ENCODE measurements at regions not wholly inside any gene's neighbourhood (a gene's known extent, or its start where the extent isn't known, plus 50 kb on each side); places are given as distances from the start of the nearest gene placed in this dataset.

DNA sequence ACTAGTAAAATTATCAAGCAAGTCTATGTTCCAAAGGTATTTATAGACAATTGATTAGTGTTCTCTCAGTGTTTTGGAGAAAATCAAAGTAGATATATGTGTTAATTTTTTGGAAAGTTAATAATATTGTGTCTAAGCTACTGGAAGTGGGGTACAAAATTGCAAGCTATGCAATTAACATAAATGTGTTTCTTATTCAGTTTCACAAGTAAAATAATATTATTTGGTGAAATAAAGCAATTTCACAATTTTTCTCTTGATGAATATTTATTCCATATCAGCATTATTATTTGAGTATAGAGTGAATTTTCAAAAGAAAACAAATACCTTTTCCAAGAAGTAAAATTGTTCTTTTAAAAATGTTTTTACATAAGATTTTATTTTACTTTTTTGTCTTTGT is 1047.7 kb downstream of the TBL1XR1 start:
- Histone ChIP-seq H3K27me3 (ENCODE audit: control insufficient read depth, extremely low read depth, insufficient read depth, low read length) (no peaks in the 10 kb centered on the region), H3K36me3 (ENCODE audit: control insufficient read depth in 2 of 2, extremely low read depth in 1 of 2, insufficient read depth in 2 of 2, low read length in 2 of 2) (no peaks in the 10 kb centered on the region), H4K20me1 (ENCODE audit: control insufficient read depth, extremely low read depth, insufficient read depth, low read length) (no peaks in the 10 kb centered on the region), H3K4me3 (ENCODE audit: control insufficient read depth in 2 of 3, extremely low read depth in 1 of 3, insufficient read depth in 2 of 3, low read depth in 1 of 3, low read length in 3 of 3) (no peak overlapping the region), H3K4me2 (ENCODE audit: control insufficient read depth, extremely low read depth, insufficient read depth, low read depth, low read length) (no peak overlapping the region), H2AFZ (ENCODE audit: control insufficient read depth, low read length) (no peak overlapping the region), H3K79me2 (ENCODE audit: control insufficient read depth, insufficient read depth, low read length) (no peaks in the 10 kb centered on the region), H3K9me1 (ENCODE audit: control insufficient read depth, extremely low read depth, insufficient read depth, low read length) (no peaks in the 10 kb centered on the region), H3K4me1 (ENCODE audit: control insufficient read depth, extremely low read depth, insufficient read depth, low read length) (no peaks in the 10 kb centered on the region), H3K27ac (ENCODE audit: control insufficient read depth, insufficient read depth, low read length) (no peak overlapping the region), H3K9ac (ENCODE audit: control insufficient read depth, extremely low read depth, insufficient read depth, low read length) (no peak overlapping the region), H3K9me3 (ENCODE audit: control insufficient read depth, low read depth, low read length) (no peaks in the 10 kb centered on the region)
- FAIRE-seq (no peak), DNase-seq (ENCODE audit: low read depth, low spot score) (no peak)
- TF ChIP-seq CTCF (optimal IDR thresholded peaks at IDR 0.05 in 1 of 3, IDR thresholded peaks at IDR 0.05 in 1 of 3, conservative IDR thresholded peaks at IDR 0.05 in 1 of 3; ENCODE audit: extremely low read depth in 1 of 3, insufficient read depth in 2 of 3, low read length in 3 of 3) (no peak), EZH2 (IDR thresholded peaks at IDR 0.05; ENCODE audit: low read length) (no peak)
- dilution Hi-C loops (cut with MboI; ENCODE audit: extremely low pct_ligation_motif_present, low sequenced_read_pairs): no loop called here

GRCh38 chr3:176147251-176147650 is 1050.0 kb downstream of the TBL1XR1 start:
- no peak for DNase-seq (ENCODE audit: low read depth, low spot score)
- no peaks in the 10 kb centered on the region for H3K79me2 ChIP-seq (ENCODE audit: control insufficient read depth, insufficient read depth, low read length)
- dilution Hi-C loops (cut with MboI; ENCODE audit: extremely low pct_ligation_motif_present, low sequenced_read_pairs): no loop called here
- H4K20me1 ChIP-seq (ENCODE audit: control insufficient read depth, extremely low read depth, insufficient read depth, low read length): no peaks in the 10 kb centered on the region
- H2AFZ ChIP-seq (ENCODE audit: control insufficient read depth, low read length): no peak overlapping the region
- H3K9me3 ChIP-seq (ENCODE audit: control insufficient read depth, low read depth, low read length): no peaks in the 10 kb centered on the region
- no peak for FAIRE-seq
- no peak overlapping the region for H3K4me2 ChIP-seq (ENCODE audit: control insufficient read depth, extremely low read depth, insufficient read depth, low read depth, low read length)
- no peaks in the 10 kb centered on the region for H3K27me3 ChIP-seq (ENCODE audit: control insufficient read depth, extremely low read depth, insufficient read depth, low read length)
- no peaks in the 10 kb centered on the region for H3K4me1 ChIP-seq (ENCODE audit: control insufficient read depth, extremely low read depth, insufficient read depth, low read length)
- no peak for TF ChIP-seq CTCF (optimal IDR thresholded peaks at IDR 0.05 in 1 of 3, IDR thresholded peaks at IDR 0.05 in 1 of 3, conservative IDR thresholded peaks at IDR 0.05 in 1 of 3; ENCODE audit: extremely low read depth in 1 of 3, insufficient read depth in 2 of 3, low read length in 3 of 3)
- no peak overlapping the region for H3K27ac ChIP-seq (ENCODE audit: control insufficient read depth, insufficient read depth, low read length)
- H3K9me1 ChIP-seq (ENCODE audit: control insufficient read depth, extremely low read depth, insufficient read depth, low read length): no peaks in the 10 kb centered on the region
- H3K9ac ChIP-seq (ENCODE audit: control insufficient read depth, extremely low read depth, insufficient read depth, low read length): no peak overlapping the region
- no peaks in the 10 kb centered on the region for H3K36me3 ChIP-seq (ENCODE audit: control insufficient read depth in 2 of 2, extremely low read depth in 1 of 2, insufficient read depth in 2 of 2, low read length in 2 of 2)
- H3K4me3 ChIP-seq (ENCODE audit: control insufficient read depth in 2 of 3, extremely low read depth in 1 of 3, insufficient read depth in 2 of 3, low read depth in 1 of 3, low read length in 3 of 3): no peak overlapping the region
